ENCODE measurements at regions not wholly inside any gene's neighbourhood (a gene's known extent, or its start where the extent isn't known, plus 50 kb on each side); places are given as distances from the start of the nearest gene placed in this dataset.
"Not testable (repeated sequence)": the region's sequence is repeated elsewhere in the genome, so short reads cannot be mapped to it uniquely, and the experiment has no call there.

DNA sequence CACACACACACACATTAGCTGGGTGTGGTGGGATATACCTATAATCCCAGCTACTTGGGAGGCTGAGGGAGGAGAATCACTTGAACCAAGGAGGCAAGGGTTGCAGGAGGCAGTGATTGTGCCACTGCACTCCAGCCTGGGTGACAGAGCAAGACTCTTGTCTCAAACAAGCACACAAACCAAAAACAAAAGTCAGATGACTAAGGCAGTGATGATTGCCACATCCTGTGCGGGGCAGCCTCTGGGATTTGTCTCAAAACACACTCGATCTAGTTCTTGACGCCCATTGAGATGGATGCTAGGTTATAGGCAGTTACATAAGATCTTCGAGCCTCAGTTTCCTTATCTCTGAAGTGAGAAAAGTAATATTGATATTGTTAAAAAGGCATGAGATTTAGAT lies 57.8 kb upstream of the NBPF8 start:
- not testable (repeated sequence) for DNase-seq (ENCODE audit: low read depth)

- DNase-seq (ENCODE audit: low read depth), result not testable (repeated sequence)
Measured at GRCh38 chr1:120356170-120356569, 58.7 kb upstream of the NBPF8 start.

DNA sequence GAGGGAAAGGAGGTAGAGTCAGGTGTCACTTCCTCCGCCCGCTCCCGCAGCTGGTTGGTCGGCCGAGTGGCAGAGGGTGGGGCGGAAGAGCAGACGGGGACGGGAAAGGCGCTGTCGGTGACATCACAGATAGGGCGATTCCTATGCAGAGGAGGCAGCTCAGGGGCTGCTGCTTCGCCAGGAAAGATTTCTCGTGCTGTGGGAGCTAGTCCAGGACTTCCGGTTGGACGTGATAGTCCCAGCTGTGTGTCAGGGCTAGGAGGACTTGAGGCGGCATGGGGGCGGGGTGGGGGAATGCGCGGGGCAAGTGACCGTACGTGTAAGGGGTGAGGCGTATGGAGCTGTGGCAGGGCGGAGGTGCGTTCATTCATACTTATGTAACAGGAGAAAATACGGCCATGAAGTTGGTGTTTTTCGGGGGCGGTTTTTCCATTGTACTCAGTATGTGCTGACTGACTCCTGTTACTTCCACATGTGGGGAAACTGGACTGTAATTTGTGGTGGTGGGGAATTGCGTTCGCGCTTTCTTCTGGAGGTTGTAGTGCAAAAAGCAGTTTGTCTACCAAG lies 60.1 kb upstream of the NBPF8 start:
- peak; percentile 34 for DNase-seq (ENCODE audit: low read depth)

GRCh38 chr1:120342231-120343073 lies 72.4 kb upstream of the NBPF8 start:
- not testable (repeated sequence) for DNase-seq (ENCODE audit: low read depth)

DNA sequence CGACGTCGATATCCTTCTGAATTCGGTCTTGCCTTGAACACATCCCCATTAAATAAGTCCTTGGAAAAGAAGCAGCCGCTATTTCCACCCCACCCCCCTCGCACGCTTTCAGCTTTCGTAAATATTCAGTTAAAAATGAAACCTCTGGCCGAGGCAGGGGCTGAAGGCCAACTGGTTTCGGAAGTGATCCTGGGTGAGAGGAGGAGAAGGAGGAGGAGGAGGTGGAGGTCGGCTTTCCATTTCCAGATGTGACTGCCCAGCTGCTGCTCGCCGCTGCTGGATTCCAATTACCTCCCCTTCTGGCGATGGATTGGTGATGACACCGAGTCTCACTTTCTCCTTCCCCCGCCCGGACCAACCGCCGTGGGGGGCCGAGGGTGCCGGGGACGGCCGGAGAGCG lies 73.1 kb upstream of the NBPF8 start:
- DNase-seq (ENCODE audit: low read depth), result not testable (repeated sequence)

- DNase-seq (ENCODE audit: low read depth), result peak; percentile 34
Measured at GRCh38 chr1:120340838-120341751, 73.7 kb upstream of the NBPF8 start.

DNA sequence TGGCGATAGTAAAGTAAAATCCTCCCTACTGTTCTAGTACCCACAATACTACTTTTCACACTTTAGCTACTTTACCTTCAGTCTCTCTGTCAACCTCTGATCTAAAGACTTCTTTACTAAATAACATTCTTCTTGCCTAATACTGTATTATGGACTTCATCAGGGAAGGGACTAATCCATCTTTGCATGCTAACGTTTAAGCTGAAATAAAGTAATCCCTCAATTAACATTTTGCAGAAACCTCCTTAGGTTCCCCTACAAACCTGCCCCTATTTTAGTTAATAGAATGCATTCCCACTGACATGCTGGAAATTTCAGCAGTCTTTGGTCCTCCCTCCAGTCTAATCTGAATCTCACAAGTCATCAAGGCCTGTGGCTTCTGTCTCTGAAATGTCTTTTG lies 99.1 kb upstream of the NBPF8 start:
- DNase-seq (ENCODE audit: low read depth), result not testable (repeated sequence)

DNA sequence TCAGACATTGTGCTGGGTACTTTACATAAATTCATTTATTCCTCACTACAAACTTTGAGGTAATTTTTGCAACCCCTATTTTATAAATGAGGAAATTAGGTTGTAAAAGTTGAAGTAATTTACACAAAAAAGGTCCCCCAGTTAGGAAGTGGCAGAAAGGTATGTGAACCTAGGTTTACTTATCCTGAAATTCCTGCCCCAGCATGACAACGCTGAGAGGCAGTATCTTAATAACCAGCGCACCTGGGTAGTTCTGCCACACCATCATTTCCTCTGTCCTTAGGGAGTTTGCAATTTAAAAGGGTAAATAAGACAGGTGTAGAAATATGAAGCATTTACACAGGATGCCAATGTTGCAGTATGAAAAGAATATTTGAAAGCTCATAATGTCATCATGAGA lies 102.9 kb upstream of the NBPF8 start:
- DNase-seq (ENCODE audit: low read depth), result not testable (repeated sequence)

GRCh38 chr1:120308940-120309578 lies 105.8 kb upstream of the NBPF8 start:
- not testable (repeated sequence) for DNase-seq (ENCODE audit: low read depth)

GRCh38 chr1:120305046-120305445 lies 109.8 kb upstream of the NBPF8 start:
- DNase-seq (ENCODE audit: low read depth), result not testable (repeated sequence)

DNA sequence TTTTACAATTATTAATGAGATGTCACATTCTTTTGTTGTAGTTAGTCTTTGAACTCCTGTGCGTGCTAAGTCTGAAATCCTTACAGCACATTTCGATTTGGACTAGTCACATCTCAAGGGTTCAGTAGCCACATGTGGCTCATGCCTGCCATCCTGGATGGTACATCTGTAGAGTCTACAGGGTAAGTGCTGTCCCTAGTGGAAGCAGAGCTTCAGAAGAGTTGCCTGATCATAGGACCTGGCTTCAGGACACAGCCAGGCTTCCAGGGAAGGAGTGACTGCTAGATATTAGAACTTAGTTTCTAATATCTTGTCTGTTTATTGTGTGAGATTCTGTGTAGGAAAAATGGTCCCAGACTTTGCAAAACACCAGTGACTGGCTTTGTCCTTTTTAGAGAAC lies 110.5 kb upstream of the NBPF8 start:
- not testable (repeated sequence) for DNase-seq (ENCODE audit: low read depth)

GRCh38 chr1:120299433-120300057 lies 115.3 kb upstream of the NBPF8 start:
- DNase-seq (ENCODE audit: low read depth), result not testable (repeated sequence)

GRCh38 chr1:120298487-120298886 lies 116.3 kb upstream of the NBPF8 start:
- not testable (repeated sequence) for DNase-seq (ENCODE audit: low read depth)

GRCh38 chr1:120297345-120297953 lies 117.4 kb upstream of the NBPF8 start:
- DNase-seq (ENCODE audit: low read depth), result not testable (repeated sequence)

- DNase-seq (ENCODE audit: low read depth), result not testable (repeated sequence)
Measured at GRCh38 chr1:120290105-120290504, 113.8 kb upstream of the SEC22B start.

DNA sequence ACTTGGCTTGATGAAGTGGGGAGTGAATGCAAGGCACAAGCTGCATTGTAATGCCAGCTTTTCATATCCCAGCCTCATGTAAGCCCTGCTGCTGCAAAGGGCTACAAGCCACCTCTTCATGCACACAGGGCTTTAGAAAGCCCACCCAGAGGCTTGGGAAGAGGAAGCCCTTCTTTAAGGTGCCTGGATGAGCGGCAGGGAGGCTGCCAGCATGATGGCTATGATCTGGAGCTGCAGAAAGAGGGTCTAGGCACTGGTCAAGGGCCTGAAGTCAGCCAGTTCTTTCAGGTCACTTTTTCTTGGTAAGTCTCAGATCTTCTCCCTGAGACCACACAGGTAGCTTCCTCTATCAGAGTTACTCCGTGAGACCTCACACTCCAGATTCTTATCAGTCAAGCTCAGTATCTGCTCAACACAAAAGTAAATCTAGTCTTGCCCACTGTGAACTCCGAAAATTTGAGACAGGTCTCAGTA lies 113.3 kb upstream of the SEC22B start:
- not testable (repeated sequence) for DNase-seq (ENCODE audit: low read depth)

- not testable (repeated sequence) for DNase-seq (ENCODE audit: low read depth)
Measured at GRCh38 chr1:120288814-120289600, 112.7 kb upstream of the SEC22B start.

DNA sequence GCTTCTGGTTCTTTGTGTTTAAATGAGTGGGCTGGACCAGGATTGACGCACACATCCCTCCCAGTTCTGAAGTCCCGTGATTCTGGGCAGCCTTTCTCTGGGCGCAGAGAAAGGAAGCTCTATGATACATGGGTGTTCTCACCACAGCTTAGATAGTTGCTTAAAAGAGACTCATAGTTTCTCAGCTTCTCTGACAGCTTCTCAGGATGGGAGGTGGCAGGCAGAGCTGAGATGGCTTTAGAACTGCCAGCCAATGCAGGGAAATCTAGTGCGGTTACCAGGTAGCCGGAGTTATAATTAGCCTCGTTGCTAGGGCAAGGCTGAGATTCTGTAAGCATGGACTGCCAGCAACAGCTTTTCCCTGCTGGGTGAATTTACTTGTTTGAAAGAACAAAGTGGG lies 111.8 kb upstream of the SEC22B start:
- not testable (repeated sequence) for DNase-seq (ENCODE audit: low read depth)

DNA sequence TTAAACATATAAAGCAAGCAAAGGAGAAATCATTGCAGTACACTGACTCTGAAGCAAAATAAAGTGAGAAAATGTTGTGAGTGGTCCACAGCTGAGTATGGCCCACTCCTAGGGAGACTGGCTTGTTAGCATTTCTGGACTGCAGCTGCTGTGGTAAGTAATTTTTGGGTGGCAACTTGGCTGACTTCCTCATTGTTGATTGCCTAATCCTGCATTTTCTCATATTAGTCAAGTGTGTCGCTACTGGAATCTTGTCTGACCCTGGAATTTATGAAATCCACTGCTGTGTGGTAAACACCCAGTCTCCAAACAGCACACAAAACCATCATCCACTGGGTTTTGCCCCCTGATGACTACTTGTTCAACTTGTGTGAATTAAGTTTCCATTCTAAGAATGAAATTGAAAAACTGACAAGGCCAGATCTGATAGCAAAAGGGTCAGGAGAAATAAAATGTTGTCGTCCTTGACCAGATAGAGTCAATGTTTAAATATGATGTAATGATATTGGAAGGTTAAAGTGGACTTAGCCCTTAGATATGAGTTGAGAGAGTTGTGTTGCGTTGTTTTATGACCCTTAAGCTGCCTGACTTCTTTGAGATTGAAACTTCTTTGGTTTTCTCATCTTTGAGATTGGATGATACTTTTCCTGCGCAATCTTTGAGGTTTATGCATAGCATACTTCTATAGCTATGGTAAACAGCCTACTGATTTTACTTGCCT lies 106.6 kb upstream of the SEC22B start:
- DNase-seq (ENCODE audit: low read depth), result not testable (repeated sequence)
